ENCODE measurements at regions not wholly inside any gene's neighbourhood (a gene's known extent, or its start where the extent isn't known, plus 50 kb on each side); places are given as distances from the start of the nearest gene placed in this dataset.

DNA sequence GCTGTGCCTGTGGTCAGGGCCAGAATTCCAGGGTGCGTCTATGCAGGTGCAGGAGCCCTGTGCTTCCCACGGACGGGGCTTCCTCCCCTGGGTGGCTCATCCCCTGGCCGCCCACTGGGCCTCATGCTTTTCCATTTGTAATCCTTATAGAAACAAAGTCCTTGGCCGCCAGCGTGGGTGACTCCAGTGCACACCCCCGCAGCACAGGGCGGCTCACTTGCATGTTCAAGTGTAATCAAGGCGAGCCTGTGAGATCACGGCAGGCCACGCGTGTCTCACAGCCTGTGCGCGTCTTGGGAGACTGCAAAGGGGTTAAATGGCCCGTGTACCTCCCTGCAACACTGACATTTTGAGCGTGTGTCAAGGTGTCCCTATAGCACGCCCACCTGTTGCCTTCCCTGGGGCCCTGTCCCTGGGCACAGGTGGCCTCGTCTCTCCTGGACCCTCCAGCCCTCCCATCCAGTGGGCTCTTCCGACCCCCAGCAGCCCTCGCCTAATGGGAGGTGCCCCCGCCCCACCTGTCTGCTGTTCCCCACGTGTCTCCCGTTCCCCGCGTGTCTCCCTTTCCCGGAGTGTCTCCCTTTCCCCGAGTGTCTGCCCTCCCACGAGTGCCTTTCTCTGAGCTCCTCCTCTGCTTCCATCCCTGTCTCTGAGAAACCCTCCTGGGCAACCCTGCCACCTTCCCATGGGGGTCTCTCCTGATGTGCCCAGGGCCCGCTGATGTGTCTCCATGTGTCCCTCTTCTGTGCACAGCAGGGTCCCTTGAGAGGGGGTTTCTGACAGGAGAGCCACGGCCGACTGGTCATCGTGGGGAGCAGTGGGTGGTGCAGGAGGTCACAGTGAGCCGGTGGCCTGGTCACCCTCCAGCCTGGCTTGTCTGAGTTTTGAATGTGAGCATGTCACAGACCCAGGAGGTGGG, 1215.3 kb downstream of the BRD1 start:
- Histone ChIP-seq H3K4me3 (replicated peaks in 1 of 3; ENCODE audit: insufficient read depth in 1 of 3, low read depth in 2 of 3, low read length in 3 of 3) (no peak overlapping the region), H3K4me1 (ENCODE audit: insufficient read depth, low read length) (no peaks in the 10 kb centered on the region), H2AFZ (ENCODE audit: low read length) (no peak overlapping the region), H3K27me3 (ENCODE audit: control insufficient read depth in 1 of 2, insufficient read depth in 2 of 2, low read length in 2 of 2) (peaks cover 0 to 14% of the 10 kb centered on the region in 2 experiments; a peak in 1 of 5 replicates), H3K27ac (ENCODE audit: extremely low read length, insufficient read depth, low read length) (no peak overlapping the region), H4K20me1 (ENCODE audit: insufficient read depth, low read length) (no peaks in the 10 kb centered on the region), H3K4me2 (ENCODE audit: low read depth, low read length) (no peak overlapping the region), H3K9me3 (ENCODE audit: low read length) (no peaks in the 10 kb centered on the region), H3K79me2 (ENCODE audit: insufficient read depth, low read length) (no peaks in the 10 kb centered on the region), H3K36me3 (replicated peaks in 1 of 2; ENCODE audit: control insufficient read depth in 1 of 2, insufficient read depth in 2 of 2, low read length in 2 of 2) (no peaks in the 10 kb centered on the region), H3K9ac (ENCODE audit: insufficient read depth, low read depth, low read length) (no peak overlapping the region)
- in situ Hi-C loops (cut with HindIII; ENCODE audit: extremely low pct_ligation_motif_present, low pct_unique_long_range_greater_than_20kb) (no loop called here), intact Hi-C loops (cut with micrococcal nuclease; ENCODE audit: unreplicated experiment) (no loop called here)
- ATAC-seq: no peak
- TF ChIP-seq ELK4 (CRISPR knock-in tag; IDR thresholded peaks at IDR 0.05; ENCODE audit: borderline replicate concordance): no peak
- TF ChIP-seq USF2 (IDR thresholded peaks at IDR 0.05; ENCODE audit: low read depth, low read length): no peak
- no peak for TF ChIP-seq USF2 (CRISPR knock-in tag; IDR thresholded peaks at IDR 0.05; ENCODE audit: borderline replicate concordance)
- TF ChIP-seq ZNF773 (CRISPR knock-in tag; IDR thresholded peaks at IDR 0.05; ENCODE audit: borderline replicate concordance): no peak
- TF ChIP-seq KMT2B (CRISPR knock-in tag; IDR thresholded peaks at IDR 0.05): no peak
- TF ChIP-seq POLR2AphosphoS5 (IDR thresholded peaks at IDR 0.05; ENCODE audit: low read depth, low read length): no peak
- no peak for TF ChIP-seq RAD21 (CRISPR knock-in tag; IDR thresholded peaks at IDR 0.05)
- no peak for TF ChIP-seq SNAI1 (CRISPR knock-in tag; IDR thresholded peaks at IDR 0.05; ENCODE audit: borderline replicate concordance)
- TF ChIP-seq TSC22D2 (CRISPR knock-in tag; IDR thresholded peaks at IDR 0.05; ENCODE audit: borderline replicate concordance): no peak
- no peak for TF ChIP-seq ZNF30 (CRISPR knock-in tag; IDR thresholded peaks at IDR 0.05)
- TF ChIP-seq CEBPG (CRISPR knock-in tag; IDR thresholded peaks at IDR 0.05): no peak
- no peak for TF ChIP-seq ZNF18 (CRISPR knock-in tag; IDR thresholded peaks at IDR 0.05; ENCODE audit: insufficient replicate concordance)
- BruUV-seq (replicated peaks): no TSS peak
- CTCF ChIA-PET (ENCODE audit: low intra/inter-chr PET ratio, low total read pairs): no interaction called here
- DNase-seq (ENCODE audit: low spot score): no peak
- FAIRE-seq: no peak
- POLR2A ChIA-PET: no interaction called here
- WGBS (ENCODE audit: low lambda C conversion rate): 38% methylated on average over 13 of the region's 33 CpGs

Data from HepG2 (cell line).